Activated CD4-positive, alpha-beta T cell treated with anti-CD3 and anti-CD28 coated beads for 1 hour (primary cell): ENCODE measurements at regions not wholly inside any gene's neighbourhood (a gene's known extent, or its start where the extent isn't known, plus 50 kb on each side); places are given as distances from the start of the nearest gene placed in this dataset.
"Not testable (repeated sequence)": the region's sequence is repeated elsewhere in the genome, so short reads cannot be mapped to it uniquely, and the experiment has no call there.

ENCODE experiments used
- DNase-seq: peaks from one replicate; pipeline ENCODE4 v3.0.0-alpha.2; 2020

- DNase-seq, result not testable (repeated sequence)
Measured at GRCh38 chr15:85196697-85197096, 183.7 kb upstream of the AKAP13 start.

- DNase-seq, result not testable (repeated sequence)
Measured at GRCh38 chr15:85197582-85197981, 182.8 kb upstream of the AKAP13 start.

- not testable (repeated sequence) for DNase-seq
Measured at GRCh38 chr15:85198432-85198831, 182.0 kb upstream of the AKAP13 start.

DNA sequence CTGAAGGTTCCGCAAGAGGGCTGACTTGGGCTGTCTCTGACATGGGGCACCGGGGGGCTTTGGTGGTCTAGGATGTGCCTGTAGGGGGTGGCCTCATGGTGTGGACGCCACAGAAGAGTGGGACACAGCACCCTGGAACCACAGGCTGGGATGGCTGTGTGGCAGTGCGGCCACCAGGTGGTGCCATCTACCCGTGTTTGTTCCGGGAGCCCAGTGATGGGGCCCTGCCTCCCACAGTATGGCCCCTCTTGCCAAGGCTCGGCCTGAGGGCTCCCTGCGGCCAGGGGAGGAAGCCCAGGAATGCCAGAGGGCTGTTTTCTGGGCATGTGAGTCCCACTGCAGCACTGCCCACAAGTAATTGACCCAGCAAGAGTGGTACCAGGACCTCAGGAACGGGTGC, 180.2 kb upstream of the AKAP13 start:
- not testable (repeated sequence) for DNase-seq

- DNase-seq, result not testable (repeated sequence)
Measured at GRCh38 chr15:85201118-85201793, 179.1 kb upstream of the AKAP13 start.

DNA sequence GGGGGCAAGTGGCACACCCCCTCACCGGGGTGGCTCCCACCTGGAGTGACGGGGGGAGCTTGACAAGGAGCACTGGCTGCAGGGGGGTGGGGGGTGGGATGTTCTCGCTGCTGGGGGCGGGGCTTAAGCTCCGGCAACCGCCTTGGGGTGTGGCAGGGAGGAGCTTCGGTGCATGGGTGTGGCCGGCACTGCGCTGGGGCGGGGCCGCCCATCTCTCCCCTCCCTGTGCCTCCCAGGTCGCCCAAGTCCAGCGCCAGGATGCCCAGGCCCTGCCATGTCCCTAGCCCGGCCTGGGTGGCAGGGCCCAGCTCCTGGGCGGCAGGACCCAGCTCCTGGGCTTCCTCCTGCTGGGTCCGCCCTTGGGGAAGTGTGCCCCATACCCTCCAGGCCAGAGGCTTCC, 175.9 kb upstream of the AKAP13 start:
- DNase-seq, result not testable (repeated sequence)

DNA sequence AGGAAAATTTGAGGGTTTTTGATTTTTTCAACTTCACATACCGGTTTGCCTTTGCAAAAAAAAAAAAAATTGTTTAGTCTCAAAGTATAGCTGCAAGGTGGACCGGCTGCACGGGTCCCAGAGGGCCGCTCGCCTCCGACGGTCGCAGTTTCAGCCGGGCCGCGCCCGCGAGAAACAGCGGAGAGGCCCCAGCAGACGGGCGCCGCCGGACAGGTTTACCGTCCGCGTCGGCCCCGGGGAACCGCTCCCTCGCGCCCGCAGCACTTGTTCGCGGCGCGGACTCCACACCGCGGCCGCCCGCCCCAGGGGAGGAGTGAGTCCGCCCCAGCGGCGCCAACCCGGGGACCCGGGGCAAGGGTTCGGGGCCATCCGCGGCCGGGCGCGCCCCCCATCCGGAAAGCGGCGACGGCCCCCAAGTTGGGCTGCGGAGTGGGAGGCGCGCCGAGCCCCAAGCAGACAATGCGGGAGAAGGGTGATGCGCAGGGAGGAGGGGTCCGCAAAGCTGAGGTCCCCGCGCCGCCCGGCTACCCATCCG, 146.5 kb upstream of the AKAP13 start:
- DNase-seq, result not testable (repeated sequence)

GRCh38 chr15:85234450-85235196, 145.8 kb upstream of the AKAP13 start:
- DNase-seq, result not testable (repeated sequence)

GRCh38 chr15:85244056-85244455, 136.3 kb upstream of the AKAP13 start:
- not testable (repeated sequence) for DNase-seq

DNA sequence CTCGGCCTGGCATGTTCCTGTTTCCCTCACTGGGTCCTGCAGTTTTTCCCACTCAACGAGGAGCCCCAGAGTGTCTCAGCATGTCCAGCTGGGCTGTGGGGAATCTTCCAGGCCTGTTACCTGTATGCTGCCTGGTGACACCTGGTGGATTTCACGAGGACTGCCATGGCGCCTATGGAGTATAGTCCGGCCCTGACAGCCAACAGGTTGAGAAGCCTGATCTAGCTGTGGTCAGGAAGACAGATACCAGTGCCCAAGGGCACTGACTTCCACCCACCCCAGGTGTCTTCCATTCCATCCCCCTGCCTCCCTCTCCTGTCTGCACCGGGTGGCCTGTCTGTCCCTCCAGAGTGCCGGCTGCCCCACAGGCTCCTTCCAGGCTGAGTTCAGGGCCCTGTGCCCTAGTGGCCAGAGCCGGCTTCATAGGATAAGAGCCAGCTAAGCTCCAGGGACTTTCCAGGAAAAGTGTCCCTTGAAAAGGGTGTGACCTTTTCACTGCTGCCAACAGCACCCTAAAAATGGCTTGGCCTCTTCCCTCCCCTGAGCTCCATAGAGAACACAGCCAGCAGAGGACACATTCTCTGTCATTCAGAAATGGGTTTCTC, 129.4 kb upstream of the AKAP13 start:
- DNase-seq, result not testable (repeated sequence)

GRCh38 chr15:85253196-85253915, 127.0 kb upstream of the AKAP13 start:
- not testable (repeated sequence) for DNase-seq

DNA sequence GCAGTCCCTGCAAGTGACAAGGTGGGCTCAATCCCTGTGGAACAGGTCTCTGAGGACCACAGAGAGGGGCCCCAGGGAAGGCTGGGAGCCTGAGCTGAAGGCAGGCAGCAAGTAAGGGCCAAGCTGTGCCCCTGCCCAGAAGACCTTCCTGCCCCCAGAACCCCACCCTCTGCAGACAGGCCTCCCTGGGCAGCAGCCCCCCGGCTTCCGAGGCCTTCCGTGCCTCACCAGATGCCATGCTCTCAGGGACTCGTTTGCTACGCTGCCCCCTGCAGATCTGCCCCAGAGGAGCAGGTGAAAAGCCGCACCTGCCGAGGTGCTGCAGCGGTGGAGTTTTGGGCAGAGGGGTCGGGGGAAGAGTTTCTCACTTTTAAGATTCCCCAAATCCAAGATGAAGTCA, 125.4 kb upstream of the AKAP13 start:
- DNase-seq, result not testable (repeated sequence)

DNA sequence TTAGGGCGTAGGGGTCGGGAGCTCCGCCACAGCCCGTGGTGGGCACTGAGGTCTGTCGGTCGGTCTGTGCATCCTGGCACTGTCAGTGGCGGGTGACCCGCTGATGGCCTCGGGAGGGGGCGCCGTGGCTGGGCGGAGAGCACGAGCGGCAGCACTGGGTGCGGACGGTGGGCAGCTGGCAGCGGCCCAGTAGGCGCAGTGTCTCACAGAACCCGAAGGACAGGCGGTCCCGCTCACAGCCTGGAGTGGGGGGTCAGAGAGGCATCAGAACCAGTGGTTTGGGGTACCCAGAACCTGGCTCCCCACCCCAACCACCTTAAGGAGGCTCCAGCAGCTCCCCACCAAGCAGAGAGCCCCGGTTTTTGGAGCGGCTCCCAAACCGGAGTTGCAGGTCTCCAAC, 124.9 kb upstream of the AKAP13 start:
- DNase-seq, result not testable (repeated sequence)

GRCh38 chr15:85256009-85256997, 124.1 kb upstream of the AKAP13 start:
- DNase-seq, result not testable (repeated sequence)

- not testable (repeated sequence) for DNase-seq
Measured at GRCh38 chr15:85258062-85258445, 122.3 kb upstream of the AKAP13 start.

- not testable (repeated sequence) for DNase-seq
Measured at GRCh38 chr15:85258559-85259209, 121.7 kb upstream of the AKAP13 start.

DNA sequence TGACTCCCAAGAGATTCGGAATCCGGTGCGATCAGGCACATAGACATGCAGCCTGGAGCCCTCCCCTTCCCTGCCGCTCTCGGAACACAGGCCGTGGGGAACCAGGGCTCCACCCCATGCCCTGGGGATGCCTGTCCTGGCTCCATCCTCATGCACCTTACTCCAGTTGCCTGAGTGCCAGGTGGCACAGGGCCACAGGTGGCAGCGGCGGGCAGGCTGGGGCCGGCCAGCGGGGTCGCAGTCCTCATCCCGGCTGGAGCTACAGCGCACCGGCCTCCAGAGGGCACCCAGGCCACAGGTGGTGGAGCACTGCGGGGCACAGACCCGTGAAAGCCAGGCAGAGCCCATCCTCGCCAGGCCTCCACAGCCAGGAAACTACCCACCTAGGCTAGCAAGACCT, 119.9 kb upstream of the AKAP13 start:
- not testable (repeated sequence) for DNase-seq

DNA sequence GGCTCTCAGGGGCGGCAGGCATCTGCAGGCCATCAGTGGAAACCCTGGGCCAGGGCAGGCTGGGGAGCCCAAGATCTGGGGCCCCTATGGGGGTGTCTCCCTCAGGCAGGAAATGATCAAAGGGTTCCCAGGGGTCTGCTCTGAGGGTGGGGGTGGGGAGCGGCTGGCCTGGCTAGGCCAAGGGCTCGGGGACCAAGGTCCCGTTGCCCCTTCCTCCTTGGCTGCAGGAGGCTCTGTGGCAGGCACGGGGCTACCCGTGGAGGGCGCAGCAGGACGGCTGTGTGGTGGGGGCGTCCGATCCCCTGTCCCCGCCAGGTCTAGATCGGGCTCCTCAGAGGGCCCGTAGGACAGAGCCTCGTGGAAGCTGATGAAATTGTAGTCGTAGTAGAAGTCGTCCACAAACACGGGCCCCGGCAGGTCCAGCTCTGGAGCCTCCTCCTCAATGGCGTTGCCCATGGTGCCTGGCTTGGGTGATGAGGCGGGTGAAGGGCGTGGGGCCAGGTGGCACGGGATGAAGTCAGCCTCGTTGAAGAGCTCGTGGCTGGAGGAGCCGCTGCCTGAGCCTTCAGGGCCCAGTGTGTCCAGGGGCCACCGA, 117.8 kb upstream of the AKAP13 start:
- DNase-seq, result not testable (repeated sequence)

- not testable (repeated sequence) for DNase-seq
Measured at GRCh38 chr15:85263842-85264440, 116.5 kb upstream of the AKAP13 start.

- not testable (repeated sequence) for DNase-seq
Measured at GRCh38 chr15:85264614-85265190, 115.7 kb upstream of the AKAP13 start.
